ENCODE measurements at regions not wholly inside any gene's neighbourhood (a gene's known extent, or its start where the extent isn't known, plus 50 kb on each side); places are given as distances from the start of the nearest gene placed in this dataset.

GRCh38 chr3:20726786-20727185 is 540.8 kb upstream of the SGO1 start:
- TF ChIP-seq CTCF (IDR thresholded peaks at IDR 0.05) = no peak
- no peak for TF ChIP-seq EZH2 (IDR thresholded peaks at IDR 0.05)
- TF ChIP-seq EZH2phosphoT487 (IDR thresholded peaks at IDR 0.05) = no peak
